Breast epithelium (tissue), 4 donors: ENCODE measurements at regions not wholly inside any gene's neighbourhood (a gene's known extent, or its start where the extent isn't known, plus 50 kb on each side); places are given as distances from the start of the nearest gene placed in this dataset.

ENCODE experiments used
- DNase-seq, 2 donors: peaks; one replicate each; pipeline ENCODE4 v3.0.0-alpha.2; 2019; ENCODE audit warnings: low spot score in 2 of 2
- H3K27ac ChIP-seq, 2 donors: fragments of 200-600 bp; sonication (generic) in 1 of 2; one replicate each; pipeline ENCODE4 v1.5.1; 2016 to 2019; ENCODE audit warnings: mild to moderate bottlenecking in 1 of 2
- H3K27me3 ChIP-seq, 2 donors: fragments of 200-600 bp; sonication (generic) in 1 of 2; one replicate each; pipeline versions ENCODE4 v1.5.1 to v1.6.0; 2017 to 2019; ENCODE audit warnings: control low read depth in 1 of 2, mild to moderate bottlenecking in 1 of 2
- H3K36me3 ChIP-seq: fragments of 200-600 bp; one replicate; pipeline ENCODE4 v1.5.1; 2019
- H3K4me1 ChIP-seq, 2 donors: fragments of 200-600 bp; sonication (generic); one replicate each; pipeline ENCODE4 v1.5.1; 2016 to 2019; ENCODE audit warnings: control low read depth in 1 of 2
- H3K4me3 ChIP-seq, 3 donors: fragments of 200-600 bp; sonication (generic); 1 replicate in 2 of 3; 2 replicates in 1 of 3; pipeline ENCODE4 v1.5.1; 2016 to 2019; ENCODE audit warnings: mild to moderate bottlenecking in 3 of 3, moderate library complexity in 2 of 3
- H3K9me3 ChIP-seq, 2 donors: fragments of 200-600 bp; sonication (generic) in 1 of 2; one replicate each; pipeline ENCODE4 v1.5.1; 2016 to 2019; ENCODE audit warnings: control low read depth in 1 of 2
- POLR2A ChIP-seq: fragments of 450-650 bp; IDR thresholded peaks from one replicate; pipeline ENCODE4 v1.6.1; 2016; ENCODE audit warnings: antibody characterized with exemption, mild to moderate bottlenecking, moderate library complexity
- POLR2AphosphoS5 ChIP-seq, 3 donors: sonication (generic); formaldehyde crosslinking; IDR thresholded peaks; one replicate each; pipeline ENCODE4 v1.6.1; 2017; ENCODE audit warnings: antibody characterized with exemption in 3 of 3
- intact Hi-C: fragments of 100-400 bp; cut with DNase I; formaldehyde crosslinking; loops from one replicate; pipeline ENCODE4 v1.15.1; 2023; ENCODE audit warnings: low total_unique reads
- TF ChIP-seq, protein P1 (sequence below), 3 donors: fragments of 450-650 bp; IDR thresholded peaks; one replicate each; pipeline ENCODE4 v1.5.1; 2016 to 2017; ENCODE audit warnings: antibody characterized with exemption in 3 of 3, mild to moderate bottlenecking in 3 of 3, moderate library complexity in 3 of 3

DNA sequence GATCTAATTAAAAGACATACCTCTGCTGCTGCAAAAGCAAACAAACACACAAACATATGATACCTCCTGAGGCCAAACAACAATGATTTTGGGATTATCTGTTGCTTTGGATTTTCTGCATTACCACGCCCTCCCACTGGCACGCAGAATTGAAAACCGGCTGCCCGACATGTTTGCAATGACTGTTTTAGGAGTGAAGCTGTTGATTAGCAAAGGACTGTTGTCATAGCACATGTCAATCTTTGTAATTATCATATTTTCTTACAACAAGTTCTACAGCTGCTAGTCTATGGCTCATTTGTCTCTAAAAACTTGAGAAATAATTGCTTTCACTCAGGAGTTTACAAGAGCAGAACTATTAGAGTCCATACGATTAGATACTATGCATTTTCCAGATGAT lies 94.4 kb upstream of the MEIS1 start:
- DNase-seq, result no peak
- Histone ChIP-seq H3K4me1 (no peaks in the 10 kb centered on the region), H3K4me3 (no peak overlapping the region), H3K36me3 (no peaks in the 10 kb centered on the region), H3K27ac (no peak overlapping the region), H3K9me3 (no peaks in the 10 kb centered on the region), H3K27me3 (no peaks in the 10 kb centered on the region)
- intact Hi-C loops, result no loop called here
- TF ChIP-seq POLR2A (no peak), POLR2AphosphoS5 (IDR thresholded peaks at IDR 0.05) (no peak)
- TF ChIP-seq, protein P1, sequence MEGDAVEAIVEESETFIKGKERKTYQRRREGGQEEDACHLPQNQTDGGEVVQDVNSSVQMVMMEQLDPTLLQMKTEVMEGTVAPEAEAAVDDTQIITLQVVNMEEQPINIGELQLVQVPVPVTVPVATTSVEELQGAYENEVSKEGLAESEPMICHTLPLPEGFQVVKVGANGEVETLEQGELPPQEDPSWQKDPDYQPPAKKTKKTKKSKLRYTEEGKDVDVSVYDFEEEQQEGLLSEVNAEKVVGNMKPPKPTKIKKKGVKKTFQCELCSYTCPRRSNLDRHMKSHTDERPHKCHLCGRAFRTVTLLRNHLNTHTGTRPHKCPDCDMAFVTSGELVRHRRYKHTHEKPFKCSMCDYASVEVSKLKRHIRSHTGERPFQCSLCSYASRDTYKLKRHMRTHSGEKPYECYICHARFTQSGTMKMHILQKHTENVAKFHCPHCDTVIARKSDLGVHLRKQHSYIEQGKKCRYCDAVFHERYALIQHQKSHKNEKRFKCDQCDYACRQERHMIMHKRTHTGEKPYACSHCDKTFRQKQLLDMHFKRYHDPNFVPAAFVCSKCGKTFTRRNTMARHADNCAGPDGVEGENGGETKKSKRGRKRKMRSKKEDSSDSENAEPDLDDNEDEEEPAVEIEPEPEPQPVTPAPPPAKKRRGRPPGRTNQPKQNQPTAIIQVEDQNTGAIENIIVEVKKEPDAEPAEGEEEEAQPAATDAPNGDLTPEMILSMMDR (IDR thresholded peaks at IDR 0.05), result no peak

DNA sequence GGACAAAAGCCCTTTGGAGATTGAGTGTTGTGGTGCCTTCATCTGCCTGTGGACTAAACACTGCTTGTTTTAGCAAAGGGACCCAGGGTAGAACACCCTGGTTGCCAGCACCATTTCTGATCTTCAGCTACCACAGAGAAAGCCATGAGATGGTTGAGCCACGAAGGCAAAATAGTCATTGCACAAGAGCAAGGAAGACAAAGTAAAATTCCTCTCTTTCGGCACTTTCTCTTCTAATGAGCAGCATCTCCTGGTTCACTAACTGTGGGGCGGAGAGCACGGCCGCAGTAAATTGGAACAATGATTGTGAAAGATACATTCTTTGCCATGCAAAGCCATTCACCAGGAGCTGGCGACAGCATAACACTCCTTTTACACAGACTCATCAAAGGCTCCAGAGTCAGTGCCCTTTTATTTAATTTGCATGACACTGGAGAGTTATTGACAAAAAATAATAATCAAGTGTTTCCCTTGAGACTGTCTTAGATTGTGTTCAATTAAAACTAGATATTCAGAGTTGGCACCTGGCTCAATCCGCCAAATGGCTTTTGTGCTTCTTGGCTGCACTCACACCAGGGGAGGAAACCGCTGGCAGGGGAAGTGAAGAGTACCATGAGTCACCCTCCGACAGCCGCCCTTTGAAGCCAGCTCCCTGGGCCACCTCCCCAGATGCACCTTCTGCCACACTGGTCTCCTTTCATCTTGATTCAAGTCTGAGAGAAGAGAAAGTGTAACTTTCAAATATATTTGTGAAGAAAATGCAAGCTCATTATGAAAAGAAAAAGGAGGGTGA lies 100.5 kb upstream of the MEIS1 start:
- no peak for DNase-seq
- no peak for TF ChIP-seq POLR2AphosphoS5 (IDR thresholded peaks at IDR 0.05)
- TF ChIP-seq, protein P1 (IDR thresholded peaks at IDR 0.05), result no peak
- no peaks in the 10 kb centered on the region for H3K27me3 ChIP-seq
- no peaks in the 10 kb centered on the region for H3K36me3 ChIP-seq
- H3K9me3 ChIP-seq, result no peaks in the 10 kb centered on the region
- no peaks in the 10 kb centered on the region for H3K4me1 ChIP-seq
- no peak overlapping the region for H3K27ac ChIP-seq
- H3K4me3 ChIP-seq, result no peak overlapping the region
- intact Hi-C loops, result no loop called here

DNA sequence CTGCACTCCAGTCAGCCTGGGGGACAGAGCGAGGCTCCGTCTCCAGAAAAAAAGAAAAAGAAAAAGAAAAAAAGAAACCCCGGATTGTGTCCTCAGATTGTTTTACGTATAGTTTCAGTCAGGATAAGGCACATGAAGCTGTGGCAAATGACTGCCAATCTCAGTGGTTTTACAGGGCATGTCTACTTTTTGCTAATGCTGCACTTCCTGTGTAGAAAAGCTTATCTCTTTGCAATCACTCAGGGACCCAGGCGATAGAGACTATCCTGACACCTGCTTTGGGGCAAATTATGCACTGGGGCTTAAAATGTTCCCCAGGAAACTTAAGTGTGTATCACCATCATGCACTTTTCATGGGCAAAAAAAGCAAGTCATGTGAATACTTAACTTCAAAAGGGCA lies 103.7 kb upstream of the MEIS1 start:
- Histone ChIP-seq H3K9me3 (no peaks in the 10 kb centered on the region), H3K4me3 (no peak overlapping the region), H3K27ac (no peak overlapping the region), H3K36me3 (no peaks in the 10 kb centered on the region), H3K27me3 (no peaks in the 10 kb centered on the region), H3K4me1 (no peaks in the 10 kb centered on the region)
- intact Hi-C loops, result no loop called here
- TF ChIP-seq, protein P1 (IDR thresholded peaks at IDR 0.05), result no peak
- TF ChIP-seq POLR2AphosphoS5 (IDR thresholded peaks at IDR 0.05) (no peak), POLR2A (no peak)
- DNase-seq, result no peak

DNA sequence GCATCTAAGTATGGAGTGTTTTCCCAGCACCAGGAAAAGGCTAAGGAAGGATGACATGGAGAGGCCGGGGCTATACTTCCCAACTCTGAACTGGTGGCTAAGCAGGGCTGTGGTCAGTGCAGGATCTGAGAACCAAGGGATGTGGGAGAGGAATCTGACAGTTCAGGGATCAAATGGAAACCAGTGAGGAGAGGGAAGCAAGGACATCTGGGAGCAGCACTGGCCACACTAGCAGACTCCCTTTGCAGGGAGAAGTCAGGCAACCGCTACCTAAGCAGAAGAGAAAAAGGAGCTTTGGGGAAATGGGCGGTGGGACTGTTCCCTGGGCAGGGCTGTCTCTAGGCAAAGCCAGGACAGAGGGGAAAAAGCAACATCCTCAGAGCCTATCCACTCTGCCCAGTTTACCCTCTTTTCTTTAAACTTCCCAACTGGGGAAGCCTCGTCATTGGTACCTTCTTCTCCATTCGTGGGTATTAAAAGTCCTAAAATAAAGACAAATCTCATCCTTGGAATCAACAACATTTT lies 105.8 kb upstream of the MEIS1 start:
- no peak for DNase-seq
- TF ChIP-seq POLR2A (no peak), POLR2AphosphoS5 (IDR thresholded peaks at IDR 0.05) (no peak)
- TF ChIP-seq, protein P1 (IDR thresholded peaks at IDR 0.05), result no peak
- Histone ChIP-seq H3K9me3 (no peaks in the 10 kb centered on the region), H3K4me1 (no peaks in the 10 kb centered on the region), H3K27ac (no peak overlapping the region), H3K27me3 (no peaks in the 10 kb centered on the region), H3K36me3 (no peaks in the 10 kb centered on the region), H3K4me3 (no peak overlapping the region)
- intact Hi-C loops, result no loop called here

DNA sequence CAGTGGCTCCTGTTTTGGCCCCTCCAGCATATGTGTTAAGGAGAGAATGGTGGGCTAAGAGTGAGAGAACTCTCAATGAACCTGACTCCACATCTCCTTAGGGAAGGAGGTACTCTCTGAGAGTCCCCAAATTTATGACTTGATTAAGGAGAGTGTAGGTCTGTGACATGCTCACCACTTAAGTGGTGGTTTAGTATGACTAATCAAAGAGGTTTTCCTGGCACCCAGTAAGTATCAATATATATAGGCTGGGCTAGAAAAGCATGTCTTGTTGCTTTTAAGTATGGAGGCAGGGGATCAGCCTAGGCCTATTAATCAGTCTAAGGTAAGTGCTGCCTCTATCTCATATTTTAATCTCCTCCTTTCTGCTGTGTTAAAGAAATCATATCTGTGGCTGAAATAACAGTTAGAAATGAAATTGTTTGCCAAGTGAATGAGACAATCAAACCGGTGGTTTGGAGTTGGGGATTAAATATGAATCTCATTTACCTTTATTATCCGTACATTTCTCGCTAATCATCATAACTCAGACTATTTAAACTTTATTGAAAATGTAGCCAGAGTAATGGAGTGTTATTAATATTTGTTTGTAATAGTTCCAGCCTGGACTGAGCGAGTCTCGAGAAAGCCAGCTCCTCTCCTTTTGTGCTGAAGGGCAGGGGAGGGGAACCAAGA lies 107.7 kb upstream of the MEIS1 start:
- intact Hi-C loops, result no loop called here
- Histone ChIP-seq H3K4me1 (no peaks in the 10 kb centered on the region), H3K4me3 (no peak overlapping the region), H3K36me3 (no peaks in the 10 kb centered on the region), H3K27ac (no peak overlapping the region), H3K27me3 (no peaks in the 10 kb centered on the region), H3K9me3 (no peaks in the 10 kb centered on the region)
- DNase-seq, result no peak
- TF ChIP-seq POLR2A, result no peak
- TF ChIP-seq POLR2AphosphoS5 (IDR thresholded peaks at IDR 0.05), result no peak
- TF ChIP-seq, protein P1 (IDR thresholded peaks at IDR 0.05), result no peak
